Testis (tissue), 2 donors: ENCODE measurements at regions not wholly inside any gene's neighbourhood (a gene's known extent, or its start where the extent isn't known, plus 50 kb on each side); places are given as distances from the start of the nearest gene placed in this dataset.

Experiments
- DNase-seq: peaks from one replicate; pipeline ENCODE4 v3.0.0-alpha.2; 2019
- H3K27ac ChIP-seq, 2 donors: fragments of 200-600 bp; sonication (generic); one replicate each; pipeline ENCODE4 v1.5.1; 2019
- H3K27me3 ChIP-seq: fragments of 200-600 bp; sonication (generic); one replicate; pipeline ENCODE4 v1.5.1; 2019
- H3K36me3 ChIP-seq: fragments of 200-600 bp; sonication (generic); one replicate; pipeline ENCODE4 v1.5.1; 2017; ENCODE audit warnings: low read depth; ENCODE audit errors: missing control alignments
- H3K4me1 ChIP-seq: fragments of 200-600 bp; sonication (generic); one replicate; pipeline ENCODE4 v1.5.1; 2019
- H3K4me3 ChIP-seq, 2 donors: fragments of 200-600 bp; sonication (generic); one replicate each; pipeline ENCODE4 v1.5.1; 2017 to 2019
- H3K9me3 ChIP-seq: fragments of 200-600 bp; sonication (generic); one replicate; pipeline ENCODE4 v1.5.1; 2017
- CTCF ChIP-seq, 3 experiments: fragments of 450-650 bp in 2 of 3; fragments of 200-600 bp in 1 of 3; sonication (generic) in 1 of 3; IDR thresholded peaks; one replicate each; pipeline ENCODE4 v1.5.1; 2016 to 2019; ENCODE audit warnings: antibody characterized with exemption in 3 of 3, mild to moderate bottlenecking in 2 of 3, moderate library complexity in 1 of 3
- POLR2A ChIP-seq: fragments of 450-650 bp; IDR thresholded peaks from one replicate; pipeline ENCODE4 v1.6.1; 2017; ENCODE audit warnings: antibody characterized with exemption, mild to moderate bottlenecking, moderate library complexity
- WGBS, 2 donors: methylation state at CpG; one replicate each; pipeline ENCODE4 v1.1.5; 2018; 5-methylcytosine and 5-hydroxymethylcytosine counted together
- intact Hi-C: fragments of 100-400 bp; cut with DNase I; formaldehyde crosslinking; loops from one replicate; pipeline ENCODE4 v1.15.1; 2023; ENCODE audit warnings: low total_unique reads

- H3K4me1 ChIP-seq = no peaks in the 10 kb centered on the region
- 77 to 81% methylated on average over 7 of the region's 7 CpGs for WGBS, 2 donors
- H3K27me3 ChIP-seq = no peaks in the 10 kb centered on the region
- no peak overlapping the region for H3K27ac ChIP-seq
- no peaks in the 10 kb centered on the region for H3K9me3 ChIP-seq
- no peak for TF ChIP-seq CTCF (IDR thresholded peaks at IDR 0.05)
- no peak for TF ChIP-seq POLR2A
- H3K4me3 ChIP-seq = no peak overlapping the region
- intact Hi-C loops = no loop called here
- no peaks in the 10 kb centered on the region for H3K36me3 ChIP-seq
- DNase-seq = no peak
Observed at GRCh38 chr10:121335386-121335925, 262.8 kb downstream of the FGFR2 start.

GRCh38 chr10:121337427-121337826 lies 260.8 kb downstream of the FGFR2 start:
- Histone ChIP-seq H3K4me3 (no peak overlapping the region), H3K27ac (no peak overlapping the region), H3K4me1 (no peaks in the 10 kb centered on the region), H3K9me3 (no peaks in the 10 kb centered on the region), H3K27me3 (no peaks in the 10 kb centered on the region), H3K36me3 (no peaks in the 10 kb centered on the region)
- intact Hi-C loops = no loop called here
- no peak for DNase-seq
- TF ChIP-seq CTCF (IDR thresholded peaks at IDR 0.05) (no peak), POLR2A (no peak)
- WGBS, 2 donors = 28 to 56% methylated on average over 5 of the region's 5 CpGs

GRCh38 chr10:121338206-121338980 lies 259.9 kb downstream of the FGFR2 start:
- no peaks in the 10 kb centered on the region for H3K9me3 ChIP-seq
- intact Hi-C loops = no loop called here
- 82 to 86% methylated on average over 9 of the region's 9 CpGs for WGBS, 2 donors
- no peak overlapping the region for H3K4me3 ChIP-seq
- H3K4me1 ChIP-seq = no peaks in the 10 kb centered on the region
- H3K27me3 ChIP-seq = no peaks in the 10 kb centered on the region
- no peak for DNase-seq
- H3K36me3 ChIP-seq = no peaks in the 10 kb centered on the region
- TF ChIP-seq POLR2A (no peak), CTCF (IDR thresholded peaks at IDR 0.05) (no peak)
- H3K27ac ChIP-seq = no peak overlapping the region

GRCh38 chr10:121339114-121339513 lies 259.1 kb downstream of the FGFR2 start:
- DNase-seq = no peak
- TF ChIP-seq POLR2A (no peak), CTCF (IDR thresholded peaks at IDR 0.05) (no peak)
- intact Hi-C loops = no loop called here
- 71 to 83% methylated on average over 5 of the region's 5 CpGs for WGBS, 2 donors
- Histone ChIP-seq H3K9me3 (no peaks in the 10 kb centered on the region), H3K36me3 (no peaks in the 10 kb centered on the region), H3K4me1 (no peaks in the 10 kb centered on the region), H3K27ac (no peak overlapping the region), H3K4me3 (no peak overlapping the region), H3K27me3 (no peaks in the 10 kb centered on the region)
